Right hindlimb (tissue), 1 donor: ENCODE measurements at regions not wholly inside any gene's neighbourhood (a gene's known extent, or its start where the extent isn't known, plus 50 kb on each side); places are given as distances from the start of the nearest gene placed in this dataset.

Experiments
- DNase-seq: peaks from one replicate; pipeline ENCODE4 v3.0.0-alpha.2; 2018

- DNase-seq: no peak
These were observed 72.3 kb upstream of the MGMT start for GRCh38 chr10:129394518-129395328.

GRCh38 chr10:129396021-129396722, 70.9 kb upstream of the MGMT start:
- DNase-seq: no peak

DNA sequence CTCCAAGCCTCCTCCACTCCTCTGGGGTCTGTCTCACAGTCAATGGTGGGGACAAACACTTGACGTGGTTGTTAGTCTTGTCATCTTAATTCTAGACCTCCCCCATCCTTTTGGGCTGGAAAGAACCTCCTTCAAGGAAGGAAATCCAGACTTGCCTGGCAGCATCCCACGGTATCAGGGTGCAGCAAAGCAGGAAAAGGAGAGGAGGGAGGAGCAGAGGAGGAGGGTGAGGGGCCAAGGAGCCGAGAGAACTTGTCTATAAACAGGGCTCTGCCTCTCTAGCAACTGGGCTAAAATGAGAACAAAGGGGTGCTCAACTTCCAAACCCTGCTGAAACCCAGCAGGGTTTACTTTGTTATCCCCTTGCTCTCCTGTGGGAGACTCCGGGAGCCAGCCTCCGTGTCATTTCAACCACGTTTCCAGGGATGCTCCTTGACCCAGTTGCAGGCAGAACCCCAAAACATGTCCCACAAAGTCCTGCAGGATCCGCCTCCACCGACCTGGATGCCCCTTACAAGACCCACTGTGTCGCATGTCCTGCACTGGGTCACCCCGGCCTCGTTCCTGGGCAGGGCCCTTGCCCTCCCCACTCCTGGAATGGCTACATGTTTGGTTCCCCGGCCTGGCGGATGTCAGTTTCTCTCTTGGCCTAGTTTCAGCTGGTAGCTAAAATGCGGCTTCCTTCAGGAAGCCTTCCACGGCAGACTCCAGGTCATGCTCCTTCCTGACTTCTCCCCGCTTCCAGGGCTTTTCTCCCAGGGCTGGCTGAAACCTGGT, 69.7 kb upstream of the MGMT start:
- DNase-seq: no peak

DNA sequence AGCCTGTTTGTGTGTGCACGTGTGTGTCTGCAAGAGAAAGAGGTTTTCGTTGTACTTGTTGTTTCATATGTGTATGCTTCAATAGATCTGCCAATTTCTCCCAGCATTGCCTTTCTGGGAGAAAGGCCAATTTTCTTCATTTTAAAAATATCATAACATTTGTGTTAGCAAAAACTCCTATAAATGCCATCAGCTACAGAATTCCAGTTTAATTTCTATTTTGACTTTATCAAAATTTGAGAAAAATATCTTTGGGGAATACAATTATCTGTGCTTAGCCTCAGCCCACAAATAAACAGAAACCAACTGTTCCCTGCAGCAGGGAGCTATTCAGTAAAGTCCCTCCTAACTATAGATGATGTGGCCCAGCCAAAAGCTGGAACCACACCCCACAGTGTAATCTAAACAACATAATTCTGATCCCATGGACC, 68.3 kb upstream of the MGMT start:
- no peak for DNase-seq

DNA sequence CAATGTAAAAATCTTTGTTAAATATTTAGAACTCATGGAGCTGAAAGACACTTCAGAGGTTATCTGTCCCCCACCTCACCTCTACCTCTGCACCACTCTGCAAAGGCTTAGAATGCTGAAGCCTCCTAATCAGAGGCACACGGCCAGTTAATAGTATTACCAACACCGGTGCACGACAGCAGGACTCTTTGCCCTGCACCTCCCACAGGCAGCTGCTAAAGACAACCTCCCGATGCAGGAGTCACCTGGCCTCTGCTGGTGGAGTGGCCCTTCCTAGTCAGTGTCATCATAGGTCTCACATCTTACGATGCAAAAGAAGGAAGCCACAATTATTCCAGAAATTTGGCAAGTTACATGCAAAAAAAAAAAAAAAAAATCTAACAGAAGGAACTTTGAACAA, 66.6 kb upstream of the MGMT start:
- no peak for DNase-seq

- no peak for DNase-seq
These were observed 64.6 kb upstream of the MGMT start for GRCh38 chr10:129402459-129402858.

GRCh38 chr10:129404091-129404490, 63.0 kb upstream of the MGMT start:
- DNase-seq: no peak

DNA sequence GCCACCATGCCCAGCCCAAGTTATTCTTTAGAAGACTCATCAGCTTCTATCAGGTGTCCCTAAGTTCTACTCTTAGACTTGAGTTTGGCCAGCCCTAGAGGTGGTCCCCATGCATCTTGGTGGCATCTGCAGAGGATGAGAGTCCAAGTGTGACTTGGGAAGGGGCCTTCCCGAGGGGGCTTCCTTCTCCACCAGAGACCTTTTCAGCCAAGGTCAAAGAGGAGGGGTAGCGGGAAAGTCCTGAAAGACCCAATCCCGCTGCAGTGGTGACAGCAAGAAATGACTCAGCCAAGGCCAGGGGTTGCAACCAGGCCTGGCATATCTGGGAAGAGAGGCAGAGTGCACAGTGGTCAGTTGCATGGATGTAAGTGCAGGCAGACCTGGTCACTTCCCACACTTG, 61.7 kb upstream of the MGMT start:
- no peak for DNase-seq

DNA sequence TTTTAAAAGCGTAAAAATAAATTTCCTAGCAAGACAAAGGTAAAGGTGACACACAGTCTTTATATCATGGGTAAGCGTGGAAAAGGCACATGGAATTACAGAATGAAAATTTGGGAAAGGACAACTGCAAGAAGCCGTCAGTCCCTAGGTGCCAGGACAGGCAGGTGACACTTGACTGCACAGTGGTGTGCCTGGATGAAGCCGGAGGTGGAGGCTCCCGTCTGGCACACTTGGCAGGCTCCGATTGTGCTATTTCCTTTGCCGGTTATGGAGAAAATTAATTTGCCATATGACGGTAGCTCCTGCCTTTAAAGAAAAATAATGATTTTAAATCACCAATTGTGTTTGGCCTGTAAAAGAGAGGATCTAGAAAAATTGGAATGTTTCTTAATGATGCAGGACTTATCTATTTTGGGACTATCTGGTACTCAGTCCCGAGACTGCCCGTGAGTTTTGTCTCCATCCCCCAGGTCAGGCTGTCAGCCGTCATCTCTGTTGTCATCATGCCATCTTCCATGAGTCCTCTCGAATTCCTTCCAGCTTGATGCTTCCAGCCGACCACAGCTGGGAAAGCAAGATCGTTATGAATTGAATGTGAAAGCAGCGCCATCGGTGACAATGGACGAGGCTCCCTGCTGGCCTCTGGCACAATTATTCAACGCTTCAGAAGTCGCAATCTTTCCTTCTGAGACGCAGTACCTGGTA, 56.2 kb upstream of the MGMT start:
- no peak for DNase-seq

DNA sequence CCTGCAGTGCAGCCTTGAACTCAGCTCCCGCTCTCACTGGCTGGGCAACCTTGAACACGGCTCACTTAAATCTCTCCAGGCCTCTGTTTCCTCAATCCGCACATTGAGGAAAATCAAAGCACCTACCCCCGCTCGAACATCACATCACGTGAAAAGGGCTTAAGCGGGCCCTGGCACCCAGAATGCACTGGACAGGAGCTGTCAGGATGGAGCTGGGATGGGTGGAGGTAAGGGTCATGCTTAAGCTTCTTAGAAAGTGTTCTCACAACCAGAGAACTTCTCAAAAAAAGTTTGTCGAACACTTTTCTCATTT, 55.7 kb upstream of the MGMT start:
- DNase-seq: no peak

GRCh38 chr10:129411772-129412171, 55.3 kb upstream of the MGMT start:
- DNase-seq: no peak

DNA sequence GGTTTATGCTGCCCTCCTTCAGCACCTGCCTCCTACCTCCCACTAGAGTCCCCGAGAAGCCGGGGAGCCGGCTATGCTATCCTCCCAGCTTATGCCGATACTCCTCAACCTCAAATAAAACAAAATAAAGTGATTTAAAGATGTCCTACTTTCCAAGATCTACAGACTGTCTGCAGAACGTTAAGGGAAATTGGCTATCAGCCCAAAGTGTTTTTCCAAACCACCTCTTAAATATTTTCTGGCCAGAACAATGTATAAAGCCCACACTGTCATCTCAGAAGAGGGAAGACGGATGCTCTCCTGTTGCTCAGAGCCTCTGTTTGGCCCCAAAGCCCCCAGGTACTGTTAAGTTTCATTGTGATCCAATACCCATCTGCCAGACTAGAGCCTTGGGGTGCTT, 54.0 kb upstream of the MGMT start:
- DNase-seq: no peak

DNA sequence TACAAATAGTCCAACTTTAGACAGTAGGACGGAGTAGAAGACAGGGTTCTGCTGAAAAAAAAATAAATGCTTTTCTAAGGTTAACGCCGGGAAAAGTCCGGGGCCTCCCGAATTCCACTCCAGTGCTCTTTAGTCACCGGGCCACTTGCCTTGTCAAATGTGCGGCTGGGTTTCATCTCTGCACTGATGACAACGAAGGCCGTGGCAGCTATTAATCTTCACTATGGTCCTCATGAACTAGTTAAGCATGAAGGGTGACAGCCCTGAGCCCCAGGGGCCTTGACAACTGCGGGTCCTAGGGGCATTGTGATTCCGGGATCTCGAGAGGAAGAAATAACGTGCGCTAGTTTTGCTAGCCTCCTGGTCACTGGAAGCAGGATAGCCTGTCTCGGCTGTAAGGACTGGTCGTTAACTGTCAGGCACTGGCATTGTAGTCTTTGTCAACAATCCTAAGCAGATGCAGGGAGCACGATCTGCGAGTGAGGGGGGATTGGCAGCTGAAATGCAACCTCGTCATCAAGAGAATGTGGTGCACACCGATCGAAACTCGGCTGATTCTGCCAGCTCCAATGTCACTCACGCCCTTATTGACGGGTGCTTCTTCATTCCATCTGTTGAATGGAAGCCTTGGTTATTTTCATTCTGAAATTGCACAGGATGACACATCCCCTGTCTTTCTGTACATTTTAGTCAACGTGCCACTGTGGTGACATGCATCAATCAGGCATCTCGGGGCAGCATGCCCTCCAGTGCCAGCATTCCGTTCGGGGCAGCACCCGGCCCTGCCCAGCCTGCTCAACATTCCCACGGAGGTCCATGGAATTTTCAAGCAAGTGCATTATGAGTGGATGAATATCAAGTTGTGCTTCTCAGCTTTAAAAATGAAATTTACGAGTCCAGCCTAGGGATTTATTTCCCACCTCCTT, 51.6 kb upstream of the MGMT start:
- DNase-seq: no peak

- no peak for DNase-seq
These were observed 50.9 kb upstream of the MGMT start for GRCh38 chr10:129416155-129416554.

- no peak for DNase-seq
These were observed 49.9 kb upstream of the MGMT start for GRCh38 chr10:129416956-129417765.
